ENCODE measurements at regions not wholly inside any gene's neighbourhood (a gene's known extent, or its start where the extent isn't known, plus 50 kb on each side); places are given as distances from the start of the nearest gene placed in this dataset.

DNA sequence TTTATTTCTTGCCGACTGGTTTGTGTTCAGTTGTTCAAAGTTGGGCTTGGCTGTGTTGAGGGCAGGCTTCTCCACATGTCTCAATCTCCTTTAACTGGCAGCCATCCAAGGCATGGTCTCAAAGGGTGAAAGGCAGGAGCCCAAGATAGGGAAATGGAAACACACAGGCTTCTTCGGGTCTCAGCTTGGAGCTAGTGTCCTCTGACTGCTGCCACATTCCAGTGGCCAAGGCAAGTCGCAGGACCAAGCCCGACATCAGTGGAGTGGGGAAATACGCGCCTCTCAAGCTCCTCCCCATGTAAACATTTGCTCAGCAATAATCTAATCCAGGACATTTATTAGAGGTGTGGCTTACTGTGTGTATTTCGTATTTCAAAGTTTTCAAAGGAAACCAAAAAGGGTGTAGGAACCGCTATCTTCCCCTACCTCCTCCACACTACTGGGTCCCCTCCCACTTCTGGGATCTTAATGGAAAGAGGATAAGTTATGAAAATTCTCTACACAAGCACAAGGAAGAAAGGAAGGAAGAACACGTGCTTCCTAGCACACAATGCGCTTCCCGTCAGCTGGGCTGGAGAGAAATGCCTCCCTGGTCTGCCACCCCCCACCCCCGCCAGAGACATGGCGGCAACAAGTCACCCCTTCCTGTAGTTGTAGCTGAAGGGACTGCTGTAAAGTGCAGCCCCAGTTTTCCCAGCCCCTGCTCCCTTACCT, 181.7 kb downstream of the FAM43A start:
- no peak for DNase-seq (ENCODE audit: extremely low read depth, low read depth)

DNA sequence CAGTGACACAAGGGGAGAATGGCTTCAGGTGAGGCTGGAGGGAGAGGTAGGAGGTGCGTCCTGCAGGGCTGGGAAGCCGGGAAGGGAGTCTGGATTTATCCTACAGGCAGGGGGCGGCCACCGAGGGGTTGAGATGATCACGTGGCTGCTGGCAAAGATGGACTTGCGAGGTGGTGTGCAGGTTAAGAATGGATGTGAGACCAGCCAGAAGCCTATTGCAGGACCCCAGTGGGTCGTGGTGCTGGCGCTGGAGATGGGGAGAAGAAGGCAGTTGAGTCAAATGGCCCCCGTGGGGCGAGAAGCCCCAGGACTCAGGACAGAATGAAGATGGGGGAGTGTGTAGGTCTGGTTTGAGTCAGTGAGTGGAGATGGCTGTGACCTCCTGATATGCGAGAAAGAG, 183.1 kb downstream of the FAM43A start:
- TF ChIP-seq, protein P1, sequence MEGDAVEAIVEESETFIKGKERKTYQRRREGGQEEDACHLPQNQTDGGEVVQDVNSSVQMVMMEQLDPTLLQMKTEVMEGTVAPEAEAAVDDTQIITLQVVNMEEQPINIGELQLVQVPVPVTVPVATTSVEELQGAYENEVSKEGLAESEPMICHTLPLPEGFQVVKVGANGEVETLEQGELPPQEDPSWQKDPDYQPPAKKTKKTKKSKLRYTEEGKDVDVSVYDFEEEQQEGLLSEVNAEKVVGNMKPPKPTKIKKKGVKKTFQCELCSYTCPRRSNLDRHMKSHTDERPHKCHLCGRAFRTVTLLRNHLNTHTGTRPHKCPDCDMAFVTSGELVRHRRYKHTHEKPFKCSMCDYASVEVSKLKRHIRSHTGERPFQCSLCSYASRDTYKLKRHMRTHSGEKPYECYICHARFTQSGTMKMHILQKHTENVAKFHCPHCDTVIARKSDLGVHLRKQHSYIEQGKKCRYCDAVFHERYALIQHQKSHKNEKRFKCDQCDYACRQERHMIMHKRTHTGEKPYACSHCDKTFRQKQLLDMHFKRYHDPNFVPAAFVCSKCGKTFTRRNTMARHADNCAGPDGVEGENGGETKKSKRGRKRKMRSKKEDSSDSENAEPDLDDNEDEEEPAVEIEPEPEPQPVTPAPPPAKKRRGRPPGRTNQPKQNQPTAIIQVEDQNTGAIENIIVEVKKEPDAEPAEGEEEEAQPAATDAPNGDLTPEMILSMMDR (IDR thresholded peaks at IDR 0.05; ENCODE audit: low read depth, low read length) = no peak

More for the DNA sequence above, 181.7 kb downstream of the FAM43A start:
- TF ChIP-seq, protein P1 (IDR thresholded peaks at IDR 0.05; ENCODE audit: low read depth, low read length) = no peak

DNA sequence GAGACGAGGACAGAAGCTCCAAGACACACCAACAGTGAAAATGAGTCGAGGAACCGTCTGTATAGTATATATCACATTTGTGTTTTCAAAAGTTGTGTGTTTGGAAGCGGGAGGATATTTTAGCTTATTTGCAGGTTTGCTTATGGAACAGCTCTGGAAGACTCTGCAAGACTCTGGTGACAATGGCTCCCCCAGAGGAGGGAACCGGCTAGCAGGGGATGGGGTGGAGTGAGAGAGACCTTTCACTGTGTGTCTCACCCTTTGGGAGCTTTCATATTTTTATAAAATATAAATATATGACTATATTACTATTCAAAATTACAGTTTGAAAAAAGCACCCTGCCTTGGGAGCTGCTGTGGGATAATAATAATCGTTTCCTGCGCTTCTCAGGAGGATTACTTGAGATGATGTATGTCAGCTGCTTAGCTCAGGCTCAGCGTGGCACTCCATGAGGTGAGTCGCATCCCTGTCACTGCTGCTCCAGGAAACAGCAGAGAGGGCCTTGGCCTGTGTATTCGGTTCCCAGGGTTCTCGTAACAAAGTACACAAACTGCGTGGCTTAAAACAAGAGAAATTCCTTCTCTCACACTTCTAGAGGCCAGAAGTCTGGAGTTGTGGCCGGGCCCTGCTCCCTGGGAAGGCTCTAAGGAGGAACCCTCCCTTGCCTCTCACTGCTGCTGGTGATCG, 183.9 kb downstream of the FAM43A start:
- TF ChIP-seq, protein P1 (IDR thresholded peaks at IDR 0.05; ENCODE audit: low read depth, low read length) = peak; percentile 1
- DNase-seq (ENCODE audit: extremely low read depth, low read depth) = no peak

More for the DNA sequence above, 183.1 kb downstream of the FAM43A start:
- DNase-seq (ENCODE audit: extremely low read depth, low read depth) = no peak

DNA sequence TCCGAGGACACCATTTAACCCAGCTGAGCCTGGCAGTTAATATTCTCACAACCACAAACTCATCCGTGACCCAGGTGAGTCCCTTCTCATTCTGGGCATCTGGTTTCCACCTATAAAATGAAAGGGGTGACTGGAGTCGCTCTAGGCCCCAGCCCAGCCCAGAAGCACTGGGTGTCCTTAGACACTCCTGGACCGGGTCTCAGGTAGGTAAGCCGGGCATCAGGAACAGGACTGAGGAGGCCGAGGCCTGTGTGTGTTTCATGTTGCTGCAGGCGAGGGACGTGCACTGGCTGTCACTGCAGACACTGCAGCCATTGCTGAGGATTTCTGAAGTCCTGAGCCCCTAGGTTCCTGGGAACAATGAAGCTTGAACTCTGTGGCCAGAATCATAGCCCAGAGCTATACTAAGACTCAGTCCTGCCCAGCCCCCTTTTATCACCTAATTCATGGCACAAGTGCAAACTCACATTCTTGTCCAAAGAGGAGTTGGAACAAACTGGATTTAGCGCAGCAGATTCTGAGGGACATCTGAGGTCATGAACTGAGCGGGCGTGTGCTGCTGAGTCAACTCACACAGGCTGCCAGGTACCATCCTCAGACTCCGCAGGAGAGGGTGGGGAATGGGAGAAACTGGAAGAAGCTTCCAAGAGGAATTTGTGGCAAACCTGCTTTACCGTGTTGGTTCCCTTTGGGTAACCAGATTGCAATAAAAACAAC, 184.9 kb downstream of the FAM43A start:
- no peak for DNase-seq (ENCODE audit: extremely low read depth, low read depth)
- TF ChIP-seq, protein P1 (IDR thresholded peaks at IDR 0.05; ENCODE audit: low read depth, low read length) = no peak

DNA sequence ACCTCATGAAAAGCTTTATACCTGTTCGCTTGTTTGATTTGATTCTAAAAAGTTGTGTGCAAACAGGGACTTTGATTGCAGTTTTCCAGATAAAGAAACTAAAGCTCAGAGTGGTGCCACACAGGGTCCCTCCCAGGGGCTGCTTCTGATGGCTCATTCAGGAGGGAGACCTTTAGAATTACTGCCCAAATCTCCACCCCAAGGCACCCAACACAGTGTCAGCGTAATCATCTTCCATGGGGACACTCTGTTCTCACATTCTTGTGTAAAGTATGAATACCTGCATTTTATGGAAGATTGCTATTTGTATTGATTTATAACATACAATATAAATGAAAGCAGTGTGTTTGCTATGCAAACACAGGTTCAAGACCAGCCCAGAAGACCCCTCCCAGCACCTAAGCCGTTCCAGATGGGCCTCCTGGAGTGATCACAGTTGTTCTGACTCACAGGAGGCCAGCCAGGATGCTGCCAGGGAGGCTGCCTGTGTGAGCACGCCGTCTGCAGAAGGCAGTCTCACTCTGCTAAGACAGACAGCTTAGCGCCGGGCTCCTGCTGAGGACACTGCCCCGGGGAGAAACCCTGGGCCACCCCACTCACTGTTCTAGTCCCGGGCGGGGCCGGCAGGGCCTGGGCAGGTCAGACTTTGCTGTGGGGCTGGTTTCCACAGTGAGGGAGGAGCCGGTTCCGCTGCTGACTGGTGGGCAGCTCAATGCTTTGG, 185.6 kb downstream of the FAM43A start:
- TF ChIP-seq, protein P1 (IDR thresholded peaks at IDR 0.05; ENCODE audit: low read depth, low read length) = no peak; the same call in 1 of the 2 replicates
- DNase-seq (ENCODE audit: extremely low read depth, low read depth) = peak; percentile 75

DNA sequence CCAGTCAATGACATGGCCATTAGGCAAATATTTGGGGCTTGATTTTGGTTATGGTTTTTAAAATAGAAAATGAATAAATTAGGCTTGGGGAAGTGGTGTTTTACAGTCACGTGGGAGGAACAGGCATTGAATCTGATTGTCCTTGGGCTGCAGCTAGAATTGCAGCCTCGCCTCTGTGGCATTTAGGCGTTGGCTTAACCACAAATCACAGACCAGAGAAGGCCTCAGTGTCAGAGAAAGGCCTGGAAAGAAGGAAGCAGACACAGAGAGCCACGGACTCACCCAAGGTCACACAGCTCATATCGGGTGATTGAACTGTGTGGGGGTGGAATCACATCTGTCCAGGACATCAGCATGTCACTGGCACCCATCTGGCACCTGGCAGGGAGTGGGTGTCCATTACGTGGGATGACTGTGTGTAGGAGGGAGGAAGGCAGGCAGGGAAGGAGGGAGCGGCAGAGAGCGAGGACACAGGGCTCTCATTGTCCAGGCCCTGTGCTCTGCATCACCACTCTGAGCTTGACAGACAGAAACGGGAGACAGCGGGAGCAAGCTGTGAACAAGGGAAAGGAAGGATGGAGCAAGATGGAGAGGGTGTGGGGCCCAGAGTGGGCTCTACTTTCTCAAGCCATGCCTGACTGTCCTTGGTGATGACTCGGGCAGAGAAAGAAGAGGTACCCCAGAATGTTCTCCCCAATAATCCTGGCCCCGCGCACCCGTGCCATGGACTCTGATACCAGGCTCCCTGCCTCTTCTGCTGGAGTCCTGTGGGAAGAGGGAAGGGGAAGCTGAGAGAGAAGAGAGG, 186.4 kb downstream of the FAM43A start:
- TF ChIP-seq, protein P1 (IDR thresholded peaks at IDR 0.05; ENCODE audit: low read depth, low read length) = no peak
- DNase-seq (ENCODE audit: extremely low read depth, low read depth) = peak; percentile 53

Measured in AG09319 (cell line).